SK-N-SH treated with all-trans-retinoic acid at 6 μM for 48 hours (cell line): ENCODE measurements at regions not wholly inside any gene's neighbourhood (a gene's known extent, or its start where the extent isn't known, plus 50 kb on each side); places are given as distances from the start of the nearest gene placed in this dataset.

Experiments used
- ATAC-seq: fragments of 200-7000 bp; cut with Tn5 transposase; 3 replicates; pipeline ENCODE4 v1.9.1; 2020; ENCODE audit warnings: mild to moderate bottlenecking, moderate library complexity
- ARNTL ChIP-seq: fragments of 450-650 bp; formaldehyde crosslinking; IDR thresholded peaks from 2 replicates; pipeline ENCODE4 v1.5.0; 2020; ENCODE audit warnings: low read depth, mild to moderate bottlenecking, moderate library complexity, borderline replicate concordance
- BACH2 ChIP-seq: fragments of 250-450 bp; sonication (Bioruptor Pico); IDR thresholded peaks from 2 replicates; pipeline ENCODE4 v1.9.0; 2021; ENCODE audit warnings: mild to moderate bottlenecking, borderline replicate concordance
- CREB5 ChIP-seq: fragments of 250-450 bp; sonication (Bioruptor Pico); IDR thresholded peaks from 2 replicates; pipeline ENCODE4 v1.5.1; 2020; ENCODE audit warnings: low read depth, mild to moderate bottlenecking, moderate library complexity
- CSDC2 ChIP-seq: fragments of 250-450 bp; sonication (Bioruptor Pico); IDR thresholded peaks from 2 replicates; pipeline ENCODE4 v1.5.0; 2020; ENCODE audit warnings: mild to moderate bottlenecking, moderate library complexity
- ESRRG ChIP-seq: fragments of 250-450 bp; sonication (Bioruptor Pico); IDR thresholded peaks from 2 replicates; pipeline ENCODE4 v1.6.1; 2021; ENCODE audit warnings: mild to moderate bottlenecking
- GLIS3 ChIP-seq: fragments of 250-450 bp; sonication (Bioruptor Pico); IDR thresholded peaks from 2 replicates; pipeline ENCODE4 v1.5.0; 2020; ENCODE audit warnings: mild to moderate bottlenecking, moderate library complexity
- OSR1 ChIP-seq: fragments of 250-450 bp; sonication (Bioruptor Pico); IDR thresholded peaks from 2 replicates; pipeline ENCODE4 v1.8.0; 2022; ENCODE audit warnings: moderate library complexity, mild to moderate bottlenecking, inconsistent platforms
- PATZ1 ChIP-seq: fragments of 250-450 bp; sonication (Bioruptor Pico); IDR thresholded peaks from 2 replicates; pipeline ENCODE4 v1.8.0; 2020; ENCODE audit warnings: mild to moderate bottlenecking, moderate library complexity, borderline replicate concordance
- POU6F1 ChIP-seq: fragments of 250-450 bp; sonication (Bioruptor Pico); IDR thresholded peaks from 2 replicates; pipeline ENCODE4 v1.8.0; 2021; ENCODE audit warnings: low read depth, mild to moderate bottlenecking, moderate library complexity, borderline replicate concordance
- TOX ChIP-seq: fragments of 250-450 bp; sonication (Bioruptor Pico); IDR thresholded peaks from 2 replicates; pipeline ENCODE4 v1.8.0; 2021; ENCODE audit warnings: mild to moderate bottlenecking, moderate library complexity, borderline replicate concordance
- TSHZ2 ChIP-seq: fragments of 250-450 bp; sonication (Bioruptor Pico); IDR thresholded peaks from 2 replicates; pipeline ENCODE4 v1.5.0; 2020; ENCODE audit warnings: mild to moderate bottlenecking, moderate library complexity
- ZC3H10 ChIP-seq: fragments of 250-450 bp; sonication (Bioruptor Pico); IDR thresholded peaks from 2 replicates; pipeline ENCODE4 v1.5.1; 2021; ENCODE audit warnings: mild to moderate bottlenecking, moderate library complexity
- ZFP3 ChIP-seq: fragments of 250-450 bp; sonication (Bioruptor Pico); IDR thresholded peaks from 2 replicates; pipeline ENCODE4 v1.5.0; 2020; ENCODE audit warnings: mild to moderate bottlenecking, moderate library complexity
- ZFP30 ChIP-seq: fragments of 450-650 bp; formaldehyde crosslinking; IDR thresholded peaks from 2 replicates; pipeline ENCODE4 v1.5.0; 2022; ENCODE audit warnings: mild to moderate bottlenecking, moderate library complexity
- ZNF70 ChIP-seq: fragments of 450-650 bp; formaldehyde crosslinking; IDR thresholded peaks from 2 replicates; pipeline ENCODE4 v1.5.0; 2020; ENCODE audit warnings: mild to moderate bottlenecking, moderate library complexity
- ZNF8 ChIP-seq: fragments of 450-650 bp; formaldehyde crosslinking; IDR thresholded peaks from 2 replicates; pipeline ENCODE4 v1.5.0; 2020; ENCODE audit warnings: mild to moderate bottlenecking, moderate library complexity
- TF ChIP-seq, protein P1 (sequence below): fragments of 250-450 bp; sonication (Bioruptor Pico); IDR thresholded peaks from 2 replicates; pipeline ENCODE4 v1.5.1; 2021; ENCODE audit warnings: mild to moderate bottlenecking, moderate library complexity

DNA sequence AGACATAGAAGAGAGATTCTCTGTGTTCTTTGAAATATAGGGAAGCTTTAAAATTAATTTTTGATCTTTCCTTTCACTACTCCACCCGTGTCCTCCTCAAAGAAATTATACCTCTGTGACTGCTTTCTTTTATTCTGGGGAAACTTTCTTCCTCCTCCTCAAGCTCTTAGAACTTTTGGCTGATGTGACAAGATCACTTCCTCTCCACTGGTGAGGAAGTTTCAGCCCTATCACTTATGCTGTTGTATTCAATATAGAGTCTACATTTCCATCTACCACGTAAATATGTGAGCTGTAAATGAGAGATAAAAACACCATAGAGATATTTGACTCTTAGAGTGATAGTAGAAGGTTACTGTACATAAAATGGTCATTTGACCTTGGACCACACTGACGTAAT, 141.9 kb upstream of the SASH1 start:
- ATAC-seq = no peak
- TF ChIP-seq ZNF8 (CRISPR knock-in tag) = no peak

DNA sequence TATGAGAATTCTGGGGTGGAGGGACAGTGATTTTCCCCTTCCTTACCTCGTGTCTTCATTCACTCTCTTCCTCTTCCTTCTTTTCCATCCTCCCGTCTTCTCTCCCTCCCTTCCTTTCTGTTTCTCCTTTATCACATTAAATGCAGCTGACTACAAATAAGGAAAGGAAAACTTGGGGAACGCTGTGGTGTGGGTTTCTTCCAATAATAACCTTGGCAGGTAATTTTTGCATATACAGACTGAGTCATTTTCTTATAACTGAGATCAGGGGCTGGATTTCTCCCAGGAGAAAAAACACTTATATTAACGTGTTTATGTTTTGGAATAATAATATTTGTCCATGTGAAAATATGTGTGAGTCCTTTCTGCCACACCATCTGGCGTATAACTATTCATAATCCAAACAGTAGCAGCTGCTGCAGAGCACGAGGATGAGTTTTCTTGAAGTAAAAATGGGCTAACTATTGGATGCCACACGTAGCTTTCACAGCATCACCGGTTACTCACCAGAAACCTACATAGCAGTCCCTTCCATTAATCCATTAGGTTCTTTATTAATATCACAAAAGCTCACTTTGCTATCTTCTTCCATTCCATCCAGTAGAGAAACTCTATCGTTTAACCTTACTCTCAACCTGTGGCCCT, 139.2 kb upstream of the SASH1 start:
- TF ChIP-seq CSDC2 (CRISPR knock-in tag) (no peak), CREB5 (CRISPR knock-in tag) (no peak), ARNTL (CRISPR knock-in tag) (no peak), ZFP30 (CRISPR knock-in tag) (no peak), ZC3H10 (CRISPR knock-in tag) (no peak), BACH2 (CRISPR knock-in tag) (no peak), ZNF8 (CRISPR knock-in tag) (no peak), TOX (CRISPR knock-in tag) (no peak), POU6F1 (CRISPR knock-in tag) (no peak)
- TF ChIP-seq, protein P1, sequence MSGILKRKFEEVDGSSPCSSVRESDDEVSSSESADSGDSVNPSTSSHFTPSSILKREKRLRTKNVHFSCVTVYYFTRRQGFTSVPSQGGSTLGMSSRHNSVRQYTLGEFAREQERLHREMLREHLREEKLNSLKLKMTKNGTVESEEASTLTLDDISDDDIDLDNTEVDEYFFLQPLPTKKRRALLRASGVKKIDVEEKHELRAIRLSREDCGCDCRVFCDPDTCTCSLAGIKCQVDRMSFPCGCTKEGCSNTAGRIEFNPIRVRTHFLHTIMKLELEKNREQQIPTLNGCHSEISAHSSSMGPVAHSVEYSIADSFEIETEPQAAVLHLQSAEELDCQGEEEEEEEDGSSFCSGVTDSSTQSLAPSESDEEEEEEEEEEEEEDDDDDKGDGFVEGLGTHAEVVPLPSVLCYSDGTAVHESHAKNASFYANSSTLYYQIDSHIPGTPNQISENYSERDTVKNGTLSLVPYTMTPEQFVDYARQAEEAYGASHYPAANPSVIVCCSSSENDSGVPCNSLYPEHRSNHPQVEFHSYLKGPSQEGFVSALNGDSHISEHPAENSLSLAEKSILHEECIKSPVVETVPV = no peak
- peak; percentile 58 for ATAC-seq

- peak; percentile 75 for ATAC-seq
- no peak for TF ChIP-seq ZFP30 (CRISPR knock-in tag)
- no peak for TF ChIP-seq ZNF70 (CRISPR knock-in tag)
- TF ChIP-seq GLIS3 = no peak
- TF ChIP-seq, protein P1 = no peak
- TF ChIP-seq BACH2 (CRISPR knock-in tag) = no peak
- no peak for TF ChIP-seq ZFP3 (CRISPR knock-in tag)
- TF ChIP-seq CREB5 (CRISPR knock-in tag) = no peak
These were observed 138.7 kb upstream of the SASH1 start for GRCh38 chr6:148203970-148204369.

GRCh38 chr6:148208298-148208697, 134.3 kb upstream of the SASH1 start:
- ATAC-seq = no peak
- TF ChIP-seq CSDC2 (CRISPR knock-in tag) = no peak
- no peak for TF ChIP-seq ESRRG (CRISPR knock-in tag)
- no peak for TF ChIP-seq OSR1 (CRISPR knock-in tag)
- TF ChIP-seq BACH2 (CRISPR knock-in tag) = no peak
- no peak for TF ChIP-seq PATZ1
- no peak for TF ChIP-seq TSHZ2 (CRISPR knock-in tag)
- TF ChIP-seq ZNF8 (CRISPR knock-in tag) = no peak
- TF ChIP-seq ZC3H10 (CRISPR knock-in tag) = no peak
- no peak for TF ChIP-seq ZFP30 (CRISPR knock-in tag)
- TF ChIP-seq, protein P1 = no peak
- no peak for TF ChIP-seq CREB5 (CRISPR knock-in tag)
